ENCODE measurements at regions not wholly inside any gene's neighbourhood (a gene's known extent, or its start where the extent isn't known, plus 50 kb on each side); places are given as distances from the start of the nearest gene placed in this dataset.
"Not testable (repeated sequence)": the region's sequence is repeated elsewhere in the genome, so short reads cannot be mapped to it uniquely, and the experiment has no call there.

GRCh38 chr5:88021141-88021540 lies 247.5 kb downstream of the TMEM161B start:
- Mint-ChIP-seq H3K36me3 (no peaks in the 10 kb centered on the region), H3K4me3 (no peak overlapping the region), H3K4me1 (ENCODE audit: low read depth) (no peaks in the 10 kb centered on the region), H3K9me3 (no peaks in the 10 kb centered on the region), H3K27ac (no peak overlapping the region), H3K27me3 (no peaks in the 10 kb centered on the region)
- CTCF ChIA-PET: no interaction called here
- POLR2A ChIA-PET: no interaction called here
- intact Hi-C loops (cut with micrococcal nuclease): no loop called here
- DNase-seq: no peak

- H3K36me3 Mint-ChIP-seq; H3K9me3 Mint-ChIP-seq; H3K27ac Mint-ChIP-seq; H3K27me3 Mint-ChIP-seq; DNase-seq; intact Hi-C loops (cut with micrococcal nuclease); H3K4me1 Mint-ChIP-seq (ENCODE audit: low read depth); CTCF ChIA-PET; POLR2A ChIA-PET; H3K4me3 Mint-ChIP-seq: not testable (repeated sequence)
Observed at GRCh38 chr5:88014984-88015383, 253.7 kb downstream of the TMEM161B start.

GRCh38 chr5:88000877-88001276 lies 267.8 kb downstream of the TMEM161B start:
- peaks cover 6% of the 10 kb centered on the region for H3K9me3 Mint-ChIP-seq
- intact Hi-C loops (cut with micrococcal nuclease): no loop called here
- ChIA-PET POLR2A (no interaction called here), CTCF (no interaction called here)
- no peak overlapping the region for H3K4me3 Mint-ChIP-seq
- no peak for DNase-seq
- H3K36me3 Mint-ChIP-seq: no peaks in the 10 kb centered on the region
- no peak overlapping the region for H3K27ac Mint-ChIP-seq
- no peaks in the 10 kb centered on the region for H3K27me3 Mint-ChIP-seq
- no peaks in the 10 kb centered on the region for H3K4me1 Mint-ChIP-seq (ENCODE audit: low read depth)

- Mint-ChIP-seq H3K36me3 (no peaks in the 10 kb centered on the region), H3K4me3 (no peak overlapping the region), H3K9me3 (peaks cover 8% of the 10 kb centered on the region), H3K4me1 (ENCODE audit: low read depth) (no peaks in the 10 kb centered on the region), H3K27me3 (no peaks in the 10 kb centered on the region), H3K27ac (no peak overlapping the region)
- CTCF ChIA-PET: no interaction called here
- no peak for DNase-seq
- POLR2A ChIA-PET: no interaction called here
- intact Hi-C loops (cut with micrococcal nuclease): no loop called here
Observed at GRCh38 chr5:87997662-87998061, 271.0 kb downstream of the TMEM161B start.

GRCh38 chr5:87966213-87966612 lies 302.4 kb downstream of the TMEM161B start:
- no peaks in the 10 kb centered on the region for H3K4me1 Mint-ChIP-seq (ENCODE audit: low read depth)
- CTCF ChIA-PET: no interaction called here
- no peak for DNase-seq
- no peak overlapping the region for H3K4me3 Mint-ChIP-seq
- POLR2A ChIA-PET: no interaction called here
- H3K27ac Mint-ChIP-seq: no peak overlapping the region
- H3K9me3 Mint-ChIP-seq: no peaks in the 10 kb centered on the region
- no peaks in the 10 kb centered on the region for H3K27me3 Mint-ChIP-seq
- intact Hi-C loops (cut with micrococcal nuclease): no loop called here
- H3K36me3 Mint-ChIP-seq: no peaks in the 10 kb centered on the region

GRCh38 chr5:87954121-87954520 lies 314.5 kb downstream of the TMEM161B start:
- Mint-ChIP-seq H3K36me3 (no peaks in the 10 kb centered on the region), H3K4me3 (no peak overlapping the region), H3K27ac (no peak overlapping the region), H3K27me3 (peaks cover 1% of the 10 kb centered on the region), H3K9me3 (no peaks in the 10 kb centered on the region), H3K4me1 (ENCODE audit: low read depth) (no peaks in the 10 kb centered on the region)
- DNase-seq: no peak
- ChIA-PET POLR2A (no interaction called here), CTCF (no interaction called here)
- intact Hi-C loops (cut with micrococcal nuclease): no loop called here

- Mint-ChIP-seq H3K9me3 (no peaks in the 10 kb centered on the region), H3K27ac (no peak overlapping the region)
- POLR2A ChIA-PET: no interaction called here
Observed at GRCh38 chr5:87951661-87952060, 317.0 kb downstream of the TMEM161B start.

GRCh38 chr5:87949676-87950631 lies 318.7 kb downstream of the TMEM161B start:
- POLR2A ChIA-PET: no interaction called here
- Mint-ChIP-seq H3K27me3 (peaks cover 2% of the 10 kb centered on the region), H3K4me3 (no peak overlapping the region), H3K4me1 (ENCODE audit: low read depth) (no peaks in the 10 kb centered on the region), H3K36me3 (no peaks in the 10 kb centered on the region), H3K27ac (no peak overlapping the region), H3K9me3 (no peaks in the 10 kb centered on the region)
- intact Hi-C loops (cut with micrococcal nuclease): no loop called here
- DNase-seq: no peak
- CTCF ChIA-PET: no interaction called here

More at GRCh38 chr5:87951661-87952060, 317.0 kb downstream of the TMEM161B start:
- Mint-ChIP-seq H3K36me3 (no peaks in the 10 kb centered on the region), H3K4me3 (no peak overlapping the region), H3K27me3 (no peaks in the 10 kb centered on the region), H3K4me1 (ENCODE audit: low read depth) (no peaks in the 10 kb centered on the region)
- intact Hi-C loops (cut with micrococcal nuclease): no loop called here
- CTCF ChIA-PET: no interaction called here
- no peak for DNase-seq

GRCh38 chr5:87948486-87948885 lies 320.2 kb downstream of the TMEM161B start:
- no peak overlapping the region for H3K27ac Mint-ChIP-seq
- H3K9me3 Mint-ChIP-seq: no peaks in the 10 kb centered on the region
- no peak overlapping the region for H3K4me3 Mint-ChIP-seq
- no peaks in the 10 kb centered on the region for H3K4me1 Mint-ChIP-seq (ENCODE audit: low read depth)
- intact Hi-C loops (cut with micrococcal nuclease): no loop called here
- ChIA-PET CTCF (no interaction called here), POLR2A (no interaction called here)
- DNase-seq: no peak
- H3K36me3 Mint-ChIP-seq: no peaks in the 10 kb centered on the region
- H3K27me3 Mint-ChIP-seq: peaks cover 2% of the 10 kb centered on the region

- ChIA-PET POLR2A (no interaction called here), CTCF (interaction anchor here (0.6 to 0.9 kb wide), 2 partner anchors 465 to 745 kb away, joined by 3 to 4 read pairs; no protein-coding TSS in a partner anchor)
- intact Hi-C loops (cut with micrococcal nuclease): no loop called here
- no peaks in the 10 kb centered on the region for H3K9me3 Mint-ChIP-seq
- no peaks in the 10 kb centered on the region for H3K36me3 Mint-ChIP-seq
- H3K4me3 Mint-ChIP-seq: no peak overlapping the region
- H3K27me3 Mint-ChIP-seq: peaks cover 2% of the 10 kb centered on the region
- DNase-seq: no peak
- H3K27ac Mint-ChIP-seq: no peak overlapping the region
- no peaks in the 10 kb centered on the region for H3K4me1 Mint-ChIP-seq (ENCODE audit: low read depth)
Observed at GRCh38 chr5:87946271-87946670, 322.4 kb downstream of the TMEM161B start.

GRCh38 chr5:87945286-87945650 lies 323.4 kb downstream of the TMEM161B start:
- Mint-ChIP-seq H3K9me3 (no peaks in the 10 kb centered on the region), H3K27ac (no peak overlapping the region), H3K36me3 (no peaks in the 10 kb centered on the region), H3K4me3 (no peak overlapping the region), H3K4me1 (ENCODE audit: low read depth) (no peaks in the 10 kb centered on the region), H3K27me3 (peaks cover 2% of the 10 kb centered on the region)
- POLR2A ChIA-PET: no interaction called here
- intact Hi-C loops (cut with micrococcal nuclease): no loop called here
- DNase-seq: no peak
- CTCF ChIA-PET: no interaction called here

GRCh38 chr5:87944553-87945285 lies 323.9 kb downstream of the TMEM161B start:
- no peak overlapping the region for H3K4me3 Mint-ChIP-seq
- H3K27me3 Mint-ChIP-seq: peaks cover 2% of the 10 kb centered on the region
- ChIA-PET CTCF (no interaction called here), POLR2A (no interaction called here)
- H3K9me3 Mint-ChIP-seq: no peaks in the 10 kb centered on the region
- DNase-seq: no peak
- intact Hi-C loops (cut with micrococcal nuclease): no loop called here
- no peaks in the 10 kb centered on the region for H3K36me3 Mint-ChIP-seq
- no peak overlapping the region for H3K27ac Mint-ChIP-seq
- no peaks in the 10 kb centered on the region for H3K4me1 Mint-ChIP-seq (ENCODE audit: low read depth)

- H3K27ac Mint-ChIP-seq: no peak overlapping the region
- H3K36me3 Mint-ChIP-seq: no peaks in the 10 kb centered on the region
- no peaks in the 10 kb centered on the region for H3K9me3 Mint-ChIP-seq
- ChIA-PET CTCF (no interaction called here), POLR2A (no interaction called here)
- no peaks in the 10 kb centered on the region for H3K4me1 Mint-ChIP-seq (ENCODE audit: low read depth)
- intact Hi-C loops (cut with micrococcal nuclease): no loop called here
- H3K4me3 Mint-ChIP-seq: no peak overlapping the region
- no peak for DNase-seq
- H3K27me3 Mint-ChIP-seq: peaks cover 2% of the 10 kb centered on the region
Observed at GRCh38 chr5:87940775-87941174, 327.9 kb downstream of the TMEM161B start.

All from activated CD4-positive, alpha-beta memory T cell treated with anti-CD3 and anti-CD28 coated beads for 36 hours (primary cell).